DMS79 (cell line): ENCODE measurements at regions not wholly inside any gene's neighbourhood (a gene's known extent, or its start where the extent isn't known, plus 50 kb on each side); places are given as distances from the start of the nearest gene placed in this dataset.

Experiments
- DNase-seq: peaks from one replicate; lab custom pipeline; 2025; lab: John Stamatoyannopoulos, UW

GRCh38 chr9:23441275-23441674, 384.8 kb downstream of the ELAVL2 start:
- DNase-seq, result no peak

GRCh38 chr9:23444658-23445057, 381.4 kb downstream of the ELAVL2 start:
- no peak for DNase-seq

GRCh38 chr9:23447166-23447565, 378.9 kb downstream of the ELAVL2 start:
- DNase-seq, result no peak

GRCh38 chr9:23447944-23448343, 378.1 kb downstream of the ELAVL2 start:
- no peak for DNase-seq

GRCh38 chr9:23451802-23452418, 374.1 kb downstream of the ELAVL2 start:
- DNase-seq, result no peak

- DNase-seq, result no peak
These were observed 361.8 kb downstream of the ELAVL2 start for GRCh38 chr9:23464275-23464674.

GRCh38 chr9:23467276-23467675, 358.8 kb downstream of the ELAVL2 start:
- DNase-seq, result no peak

- no peak for DNase-seq
These were observed 348.1 kb downstream of the ELAVL2 start for GRCh38 chr9:23477908-23478307.

- no peak for DNase-seq
These were observed 342.5 kb downstream of the ELAVL2 start for GRCh38 chr9:23483566-23483965.

GRCh38 chr9:23492126-23493002, 333.7 kb downstream of the ELAVL2 start:
- DNase-seq, result no peak

- DNase-seq, result no peak
These were observed 332.8 kb downstream of the ELAVL2 start for GRCh38 chr9:23493219-23493618.

GRCh38 chr9:23496489-23497136, 329.4 kb downstream of the ELAVL2 start:
- DNase-seq, result no peak

GRCh38 chr9:23497137-23497504, 328.9 kb downstream of the ELAVL2 start:
- no peak for DNase-seq

GRCh38 chr9:23502004-23502403, 324.0 kb downstream of the ELAVL2 start:
- no peak for DNase-seq

GRCh38 chr9:23522952-23523351, 303.1 kb downstream of the ELAVL2 start:
- no peak for DNase-seq

- DNase-seq, result no peak
These were observed 301.4 kb downstream of the ELAVL2 start for GRCh38 chr9:23524607-23525155.

- no peak for DNase-seq
These were observed 299.2 kb downstream of the ELAVL2 start for GRCh38 chr9:23526806-23527205.

GRCh38 chr9:23532282-23532681, 293.8 kb downstream of the ELAVL2 start:
- DNase-seq, result no peak

GRCh38 chr9:23537192-23538066, 288.6 kb downstream of the ELAVL2 start:
- no peak for DNase-seq

- DNase-seq, result no peak
These were observed 288.0 kb downstream of the ELAVL2 start for GRCh38 chr9:23538067-23538402.

- DNase-seq, result no peak
These were observed 287.5 kb downstream of the ELAVL2 start for GRCh38 chr9:23538461-23539003.

GRCh38 chr9:23539311-23539710, 286.7 kb downstream of the ELAVL2 start:
- no peak for DNase-seq
